GM18505 (cell line): ENCODE measurements at regions not wholly inside any gene's neighbourhood (a gene's known extent, or its start where the extent isn't known, plus 50 kb on each side); places are given as distances from the start of the nearest gene placed in this dataset.

Experiments used
- ATAC-seq: cut with Tn5 transposase; IDR thresholded peaks from one replicate; pipeline ENCODE4 v1.9.1; 2021; ENCODE audit not compliant: unreplicated experiment
- POLR2A ChIP-seq: IDR thresholded peaks from 4 replicates; pipeline ENCODE4 v1.6.1; 2011; ENCODE audit warnings: borderline replicate concordance; ENCODE audit not compliant: insufficient read depth, insufficient read length; ENCODE audit errors: extremely low read depth

DNA sequence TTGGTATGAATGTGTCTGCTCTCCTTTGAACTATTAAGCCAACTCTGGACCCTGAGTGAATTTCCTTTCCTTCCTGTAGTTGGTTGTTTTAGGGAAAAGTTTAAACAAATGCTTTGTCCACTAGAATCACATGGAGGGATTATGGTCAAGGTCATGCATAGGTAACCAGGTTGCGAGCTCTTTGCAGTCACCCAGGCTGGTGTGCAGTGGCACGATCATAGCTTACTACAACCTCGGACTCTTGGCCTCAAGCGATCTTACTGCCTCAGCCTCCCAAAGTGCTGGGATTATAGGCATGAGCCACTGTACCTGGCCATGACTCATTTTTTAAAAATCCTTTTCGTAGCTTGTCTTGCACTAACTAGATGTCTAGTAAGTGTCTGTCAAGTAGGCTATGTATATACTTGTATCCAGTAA is 88.0 kb upstream of the SOX4 start:
- TF ChIP-seq POLR2A, result no peak
- no peak for ATAC-seq

DNA sequence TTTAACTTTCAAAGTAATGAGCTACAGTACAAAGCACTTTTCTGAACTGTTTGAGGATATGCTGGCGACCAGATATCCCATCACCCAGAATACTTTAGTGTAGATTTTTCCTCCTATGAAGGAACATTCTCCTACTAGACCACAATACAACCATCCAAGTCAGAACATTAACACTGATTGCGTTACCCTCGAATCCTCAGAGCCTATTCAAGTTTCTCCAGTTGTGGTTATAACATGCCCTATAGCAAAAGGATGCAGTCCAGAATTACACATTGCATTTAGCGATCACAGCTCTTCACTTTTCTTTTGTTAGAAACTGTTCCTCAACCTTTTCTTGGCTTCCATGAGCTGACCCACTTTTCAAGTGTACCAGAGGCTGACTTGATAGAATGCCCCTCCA is 87.4 kb upstream of the SOX4 start:
- ATAC-seq, result no peak
- TF ChIP-seq POLR2A, result no peak

DNA sequence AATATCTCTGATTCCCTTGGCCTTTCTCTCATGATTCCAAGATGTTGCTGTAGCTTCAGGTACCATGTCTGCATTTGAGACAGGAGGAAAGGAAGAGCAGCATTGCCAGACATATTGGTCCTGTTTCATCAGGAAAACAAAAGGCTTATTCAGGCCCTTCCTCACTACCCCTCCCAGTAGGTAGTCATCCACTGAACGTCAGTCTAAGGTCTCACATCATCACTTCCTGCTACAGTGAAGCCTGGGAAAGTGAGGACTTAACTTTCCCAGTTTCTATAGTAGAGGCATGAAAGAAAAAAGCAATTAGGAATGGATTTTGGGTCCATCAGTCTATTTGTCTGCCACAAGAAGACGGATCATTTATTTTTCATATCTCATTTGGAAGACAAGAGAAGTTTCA is 85.7 kb upstream of the SOX4 start:
- no peak for TF ChIP-seq POLR2A
- no peak for ATAC-seq

DNA sequence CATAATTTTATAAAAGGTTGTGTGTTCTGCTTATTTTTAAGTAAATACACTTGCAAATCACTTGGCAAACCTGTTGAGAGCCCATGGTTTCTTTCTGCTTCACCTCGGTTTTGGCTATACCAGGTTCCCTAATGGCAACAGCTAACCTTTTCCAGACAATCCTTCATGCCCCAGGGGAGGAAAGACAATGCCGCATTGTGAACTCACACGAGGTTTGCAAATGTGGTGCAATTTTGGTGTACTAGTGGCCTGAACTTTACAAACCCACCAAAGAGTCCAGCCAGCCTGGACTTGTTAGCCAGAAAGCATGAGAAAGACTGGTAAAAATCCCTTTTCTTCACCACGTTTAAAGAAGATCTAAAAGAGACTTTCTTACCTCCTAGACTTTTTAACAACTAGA is 84.8 kb upstream of the SOX4 start:
- no peak for TF ChIP-seq POLR2A
- no peak for ATAC-seq

DNA sequence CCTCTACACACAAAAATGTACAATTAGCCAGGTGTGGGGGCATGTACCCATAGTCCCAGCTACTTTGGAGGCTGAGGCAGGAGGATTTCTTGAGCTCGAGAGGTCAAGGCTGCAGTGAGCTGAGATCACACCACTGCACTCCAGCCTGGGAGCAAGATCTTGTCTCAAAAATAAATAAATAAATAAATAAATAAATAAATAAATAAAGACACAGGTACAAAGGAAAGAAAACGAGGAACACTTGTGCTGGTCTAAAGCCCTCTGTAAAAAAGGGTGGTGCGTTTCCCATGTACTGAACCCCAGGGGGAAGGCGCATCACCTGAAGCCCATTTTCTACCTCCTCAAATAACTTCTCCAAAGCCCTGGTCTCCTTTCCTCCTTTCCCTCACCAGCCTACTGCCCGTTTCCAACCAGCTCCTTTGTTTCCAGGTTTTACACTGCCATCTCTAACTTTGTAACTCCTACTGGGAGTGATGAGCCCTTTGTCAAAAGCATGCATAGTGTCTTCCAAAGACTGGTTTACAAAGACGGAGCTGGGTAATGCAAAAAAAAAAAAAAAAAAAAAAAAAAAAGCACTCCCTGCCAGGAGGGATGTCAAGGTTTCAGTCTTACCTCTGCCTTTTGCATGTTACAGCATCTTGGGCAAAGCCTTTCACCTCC is 81.5 kb upstream of the SOX4 start:
- no peak for ATAC-seq
- no peak for TF ChIP-seq POLR2A

DNA sequence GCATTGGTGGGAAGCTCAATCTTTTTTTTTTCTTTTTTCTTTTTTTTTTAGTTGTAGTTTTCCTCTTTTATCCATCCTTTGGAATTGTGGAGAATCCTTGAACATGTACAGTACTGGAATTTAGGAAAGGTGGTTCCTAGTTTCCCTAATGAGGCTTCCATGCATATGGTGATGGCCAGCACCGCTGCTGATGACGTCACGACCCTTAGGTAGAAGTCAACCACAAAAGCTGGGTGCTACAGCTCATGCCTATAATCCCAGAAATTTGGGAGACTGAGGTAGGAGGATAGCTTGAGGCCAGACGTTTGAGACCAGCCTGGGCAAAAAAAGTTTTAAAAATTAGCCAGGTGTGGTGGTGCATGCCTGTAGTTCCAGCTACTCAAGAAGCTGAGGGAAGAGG is 79.3 kb upstream of the SOX4 start:
- no peak for ATAC-seq
- TF ChIP-seq POLR2A, result no peak

DNA sequence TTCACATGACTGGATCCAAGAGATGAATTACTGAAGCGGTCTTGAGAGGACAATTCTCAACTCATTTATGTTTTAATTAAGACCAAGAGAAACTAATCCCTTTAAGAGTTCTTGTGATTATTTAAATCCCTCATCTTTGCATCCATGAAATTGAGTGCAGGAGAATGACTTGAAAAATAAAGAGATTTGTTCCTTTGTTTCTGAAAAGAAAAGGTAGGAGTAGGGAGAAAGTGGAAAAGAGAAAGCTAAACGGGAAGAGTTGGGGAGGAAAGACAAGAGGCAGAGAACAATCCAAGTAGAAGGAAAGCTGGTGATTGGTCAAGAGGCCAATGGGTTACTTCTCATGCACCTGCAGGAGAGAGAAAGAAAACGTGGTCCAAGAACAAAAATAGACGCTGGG is 75.2 kb upstream of the SOX4 start:
- ATAC-seq, result no peak
- TF ChIP-seq POLR2A, result no peak

DNA sequence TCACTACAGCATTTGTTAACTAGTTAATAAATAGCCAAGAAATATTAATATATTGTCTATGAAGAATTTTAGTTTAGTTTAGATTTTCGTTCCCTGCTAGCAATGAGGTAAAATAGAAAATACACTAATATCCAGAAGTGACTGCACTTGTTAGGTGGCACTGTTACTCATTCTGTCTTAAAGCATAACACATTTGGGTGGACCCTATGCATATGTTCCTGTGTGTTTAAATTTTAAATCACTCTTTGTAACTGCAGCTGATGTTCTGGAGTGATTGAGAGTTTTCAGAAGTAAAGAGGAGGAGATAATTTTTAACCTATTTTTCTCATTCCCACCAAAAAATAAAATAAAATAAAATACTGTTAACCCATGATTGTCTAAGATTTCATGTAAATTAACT is 73.9 kb upstream of the SOX4 start:
- no peak for TF ChIP-seq POLR2A
- ATAC-seq, result no peak

DNA sequence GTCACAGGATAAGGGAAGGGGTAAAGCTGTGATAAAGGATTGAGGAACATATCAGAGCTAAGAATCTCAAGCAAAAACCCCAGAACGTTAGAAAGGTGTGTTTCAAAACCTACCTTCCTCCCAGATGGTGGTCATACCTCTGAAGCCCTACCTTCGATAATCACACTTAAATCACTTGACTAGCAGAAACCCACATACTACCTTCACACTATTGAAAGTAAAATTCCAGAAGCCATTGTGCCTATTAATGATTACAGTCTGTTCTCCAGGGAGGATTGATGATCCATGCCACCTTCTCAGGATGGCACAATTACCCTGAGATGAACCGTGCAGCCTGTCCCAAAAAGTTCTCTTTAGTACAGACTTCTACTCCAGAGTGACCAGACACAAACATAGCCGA is 72.3 kb upstream of the SOX4 start:
- ATAC-seq, result no peak
- TF ChIP-seq POLR2A, result no peak

DNA sequence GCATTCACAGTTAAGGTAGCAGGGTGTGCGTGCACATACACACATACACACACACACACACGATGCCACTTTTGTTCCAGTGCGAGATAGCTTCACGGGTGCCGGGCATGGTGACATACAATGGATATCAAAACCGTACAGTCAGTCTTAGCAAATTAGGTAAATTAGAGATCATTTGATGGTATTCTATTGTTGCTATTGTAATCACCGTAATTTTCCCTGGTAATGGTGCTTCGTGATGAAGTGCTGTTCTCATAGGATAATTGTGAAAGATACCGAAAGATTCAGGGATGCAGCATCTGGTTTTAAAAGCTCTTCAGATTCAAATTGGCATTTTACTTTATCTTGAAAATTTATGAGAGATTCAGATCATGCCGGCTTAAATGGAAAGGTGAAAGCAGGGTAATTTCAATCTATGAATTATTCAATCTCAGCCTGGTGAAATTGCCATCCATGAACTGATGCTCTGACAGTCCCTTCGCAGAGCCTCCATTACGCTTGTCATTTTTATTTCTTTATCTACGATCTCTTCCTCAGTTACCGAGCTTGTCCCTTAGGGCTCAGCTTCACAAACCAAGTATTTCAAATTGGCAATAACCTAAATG is 71.3 kb upstream of the SOX4 start:
- no peak for TF ChIP-seq POLR2A
- ATAC-seq, result no peak

DNA sequence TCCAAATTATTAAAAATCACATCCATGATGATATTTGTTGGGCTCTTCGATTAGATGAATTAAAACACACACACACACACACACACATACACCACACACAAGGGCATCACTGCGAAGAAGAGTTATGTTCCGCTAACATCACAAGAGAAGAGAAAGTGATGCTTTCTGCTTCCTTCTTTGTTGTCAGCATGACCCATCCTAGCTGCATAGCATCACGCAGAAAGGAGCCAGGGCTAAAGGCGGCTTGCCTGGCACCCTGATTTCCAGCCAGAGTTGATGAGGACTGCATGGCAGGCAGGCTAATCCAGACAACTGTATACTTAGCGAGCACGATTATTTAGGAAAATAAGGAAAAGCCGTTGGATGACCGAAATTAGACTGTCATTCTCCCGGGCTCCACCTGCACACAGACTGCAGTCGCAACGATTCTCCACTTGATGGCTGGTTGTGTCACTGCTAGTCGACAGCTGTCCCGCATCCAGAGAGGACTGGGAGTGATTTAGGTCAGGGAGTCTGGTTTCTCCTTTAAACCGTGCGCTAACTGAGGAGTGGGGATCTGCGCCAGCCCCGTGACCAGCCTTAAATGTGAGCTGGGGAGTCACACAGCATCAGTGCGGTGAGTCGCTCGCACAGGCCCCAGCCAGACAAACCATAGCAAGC is 70.6 kb upstream of the SOX4 start:
- no peak for ATAC-seq
- TF ChIP-seq POLR2A, result no peak

DNA sequence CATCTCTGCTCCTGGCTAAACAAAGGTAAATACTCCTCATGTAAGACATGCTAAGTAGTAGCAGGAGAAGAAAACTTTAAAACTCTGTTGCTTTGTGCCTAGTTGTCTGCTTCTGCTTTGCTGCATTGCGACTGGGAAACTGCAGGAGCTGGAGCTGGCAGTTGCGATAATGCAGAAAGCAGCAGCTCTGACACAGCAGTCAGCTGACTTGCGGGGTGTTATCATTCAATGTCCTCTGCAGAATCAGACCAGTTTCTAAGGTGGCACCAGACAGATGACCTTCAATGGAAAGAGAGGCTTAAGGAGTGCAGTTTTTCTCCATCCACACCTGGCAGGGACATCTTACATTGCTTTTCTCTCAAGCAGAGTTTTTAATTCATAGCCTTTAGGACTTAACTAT is 69.9 kb upstream of the SOX4 start:
- ATAC-seq, result no peak
- TF ChIP-seq POLR2A, result no peak

DNA sequence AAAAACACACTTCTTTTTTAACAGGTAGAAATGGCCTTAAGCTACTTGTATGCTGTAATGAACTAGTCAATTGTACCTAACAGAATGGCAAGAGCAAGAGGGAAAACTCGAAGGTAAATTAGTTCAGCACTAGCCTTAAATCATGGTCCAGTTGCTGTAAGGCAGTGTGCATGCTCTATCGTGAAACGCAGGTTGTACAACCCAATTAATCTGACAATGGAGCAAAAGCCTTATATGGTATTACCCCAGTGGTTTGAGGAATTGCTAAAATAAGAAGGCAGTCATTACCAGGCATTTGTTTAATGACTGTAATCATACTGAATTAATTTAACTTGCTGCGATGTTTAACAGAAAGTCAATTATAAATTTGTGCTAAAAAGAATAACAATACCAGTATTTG is 69.3 kb upstream of the SOX4 start:
- ATAC-seq, result no peak
- no peak for TF ChIP-seq POLR2A

DNA sequence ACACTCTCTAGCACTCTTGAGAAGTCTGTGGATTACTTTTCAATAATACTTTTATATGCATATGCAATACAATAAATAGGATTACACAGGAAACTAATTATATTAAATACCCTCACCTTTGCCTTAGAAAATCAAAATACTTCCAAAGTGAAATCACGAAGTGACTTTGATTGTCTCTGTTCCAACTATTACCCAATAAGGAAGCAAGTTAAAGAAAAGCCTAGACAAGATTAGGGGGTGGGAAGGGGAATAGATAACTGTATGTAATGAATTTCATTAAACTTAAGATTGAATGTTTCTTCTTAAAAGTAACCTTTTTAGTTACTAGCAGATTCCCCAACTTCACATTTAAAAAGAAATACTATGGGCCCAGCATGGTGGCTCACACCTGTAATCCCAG is 66.6 kb upstream of the SOX4 start:
- no peak for ATAC-seq
- TF ChIP-seq POLR2A, result no peak

DNA sequence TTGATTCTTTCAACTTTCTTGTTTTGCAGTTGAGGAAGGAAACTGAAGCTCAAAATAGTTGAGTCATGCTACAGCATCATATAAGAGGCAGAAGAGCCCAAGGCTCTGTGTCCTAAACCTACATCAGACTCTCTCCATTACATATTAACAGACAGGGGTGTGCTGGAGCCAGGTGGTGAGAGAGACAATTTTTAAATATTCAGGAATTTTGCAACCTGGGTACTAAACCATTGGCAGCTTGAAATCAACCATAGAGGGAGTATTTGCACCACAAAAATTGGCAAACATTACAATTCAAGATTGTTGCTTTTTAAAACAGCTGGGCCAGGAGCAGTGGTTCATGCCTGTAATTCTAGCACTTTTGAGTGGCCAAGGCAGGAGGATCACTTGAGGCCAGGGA is 65.8 kb upstream of the SOX4 start:
- TF ChIP-seq POLR2A, result no peak
- no peak for ATAC-seq

DNA sequence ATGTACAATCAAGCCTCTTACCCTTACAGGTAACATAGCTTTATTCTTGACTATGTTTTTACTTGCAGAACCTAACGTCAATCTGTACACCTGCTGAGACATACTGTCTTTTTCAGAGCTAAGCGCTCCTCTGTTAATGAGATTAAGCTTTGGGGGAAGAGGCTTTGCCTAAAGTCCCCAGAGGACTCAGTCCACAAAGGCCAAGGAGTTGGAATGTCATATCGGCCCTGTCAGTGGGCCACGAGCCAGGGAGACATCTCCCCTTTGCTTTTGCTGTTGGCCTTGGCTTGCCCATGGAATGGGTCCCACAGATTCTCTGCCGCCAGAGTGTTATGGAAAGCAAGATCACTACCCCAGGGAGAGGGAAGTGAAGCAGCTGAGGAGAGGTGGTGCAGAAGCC is 64.1 kb upstream of the SOX4 start:
- no peak for TF ChIP-seq POLR2A
- ATAC-seq, result no peak
